WERI-Rb-1 (cell line): ENCODE measurements at regions not wholly inside any gene's neighbourhood (a gene's known extent, or its start where the extent isn't known, plus 50 kb on each side); places are given as distances from the start of the nearest gene placed in this dataset.

Source experiments
- DNase-seq: peaks from one replicate; pipeline ENCODE4 v3.0.0-alpha.2; 2020
- H3K27ac ChIP-seq: fragments of 250-450 bp; sonication (Bioruptor Pico); 2 replicates; pipeline ENCODE4 v1.5.1; 2020; ENCODE audit warnings: mild to moderate bottlenecking, moderate library complexity
- H3K27me3 ChIP-seq: fragments of 250-450 bp; sonication (Bioruptor Pico); 2 replicates; pipeline ENCODE4 v1.5.1; 2021; ENCODE audit warnings: mild to moderate bottlenecking, low read depth, moderate library complexity; ENCODE audit not compliant: insufficient read depth, severe bottlenecking
- H3K36me3 ChIP-seq: fragments of 250-450 bp; sonication (Bioruptor Pico); 2 replicates; pipeline ENCODE4 v1.5.1; 2020; ENCODE audit warnings: mild to moderate bottlenecking, moderate library complexity
- H3K4me3 ChIP-seq: 2 replicates; pipeline ENCODE4 v1.5.1; 2011; ENCODE audit warnings: low read depth, mild to moderate bottlenecking, control low read depth, low read length
- H3K9me3 ChIP-seq: fragments of 250-450 bp; sonication (Bioruptor Pico); 2 replicates; pipeline ENCODE4 v1.5.1; 2021; ENCODE audit warnings: mild to moderate bottlenecking, moderate library complexity; ENCODE audit not compliant: severe bottlenecking
- CTCF ChIP-seq: IDR thresholded peaks from 2 replicates; pipeline ENCODE4 v1.5.1; 2011; ENCODE audit warnings: low read depth, mild to moderate bottlenecking, control low read depth, inconsistent platforms, low read length

- H3K27ac ChIP-seq: no peak overlapping the region
- no peak for TF ChIP-seq CTCF
- DNase-seq: no peak
- no peaks in the 10 kb centered on the region for H3K36me3 ChIP-seq
- H3K27me3 ChIP-seq: peaks cover 77% of the 10 kb centered on the region
- no peak overlapping the region for H3K4me3 ChIP-seq
- H3K9me3 ChIP-seq: no peaks in the 10 kb centered on the region
These were observed 167.1 kb downstream of the ARRDC4 start for GRCh38 chr15:98127586-98127985.

GRCh38 chr15:98131924-98132323, 171.4 kb downstream of the ARRDC4 start:
- no peak for DNase-seq
- TF ChIP-seq CTCF: no peak
- H3K27ac ChIP-seq: no peak overlapping the region
- no peaks in the 10 kb centered on the region for H3K9me3 ChIP-seq
- H3K27me3 ChIP-seq: peaks cover 79% of the 10 kb centered on the region
- no peak overlapping the region for H3K4me3 ChIP-seq
- H3K36me3 ChIP-seq: no peaks in the 10 kb centered on the region

GRCh38 chr15:98134905-98135304, 174.4 kb downstream of the ARRDC4 start:
- no peaks in the 10 kb centered on the region for H3K36me3 ChIP-seq
- no peak overlapping the region for H3K27ac ChIP-seq
- no peaks in the 10 kb centered on the region for H3K9me3 ChIP-seq
- no peak for TF ChIP-seq CTCF
- DNase-seq: no peak
- peaks cover 57% of the 10 kb centered on the region for H3K27me3 ChIP-seq
- H3K4me3 ChIP-seq: no peak overlapping the region

DNA sequence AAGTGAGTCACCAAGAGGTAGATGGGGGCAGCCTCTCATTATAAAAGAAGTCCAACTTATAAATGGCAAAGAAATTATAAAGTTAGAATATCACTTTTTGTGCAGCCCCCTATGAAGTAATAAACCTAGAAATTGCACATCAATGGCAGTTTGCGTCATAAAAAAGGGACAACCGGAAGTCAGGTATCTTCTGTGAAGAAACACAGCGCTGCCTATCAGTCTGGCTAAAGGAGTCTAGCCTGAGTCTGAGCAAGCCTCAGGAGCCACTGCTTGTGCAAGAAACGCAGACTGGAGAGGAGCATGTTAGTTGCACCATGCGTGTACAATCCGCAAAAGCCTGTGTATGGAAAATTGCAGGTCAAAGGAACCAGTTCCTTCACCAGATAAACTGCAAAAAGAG, 178.4 kb downstream of the ARRDC4 start:
- Histone ChIP-seq H3K4me3 (no peak overlapping the region), H3K27ac (no peak overlapping the region), H3K27me3 (peaks cover 50% of the 10 kb centered on the region), H3K36me3 (no peaks in the 10 kb centered on the region), H3K9me3 (no peaks in the 10 kb centered on the region)
- no peak for TF ChIP-seq CTCF
- no peak for DNase-seq

- DNase-seq: no peak
- Histone ChIP-seq H3K36me3 (no peaks in the 10 kb centered on the region), H3K9me3 (no peaks in the 10 kb centered on the region), H3K27me3 (peaks cover 46% of the 10 kb centered on the region), H3K4me3 (no peak overlapping the region), H3K27ac (no peak overlapping the region)
- TF ChIP-seq CTCF: no peak
These were observed 178.8 kb downstream of the ARRDC4 start for GRCh38 chr15:98139337-98139736.

- H3K27ac ChIP-seq: no peak overlapping the region
- no peak for DNase-seq
- peaks cover 45% of the 10 kb centered on the region for H3K27me3 ChIP-seq
- TF ChIP-seq CTCF: no peak
- H3K4me3 ChIP-seq: no peak overlapping the region
- no peaks in the 10 kb centered on the region for H3K36me3 ChIP-seq
- no peaks in the 10 kb centered on the region for H3K9me3 ChIP-seq
These were observed 182.1 kb downstream of the ARRDC4 start for GRCh38 chr15:98142572-98142971.
